GM12874 (cell line): ENCODE measurements at regions not wholly inside any gene's neighbourhood (a gene's known extent, or its start where the extent isn't known, plus 50 kb on each side); places are given as distances from the start of the nearest gene placed in this dataset.

Source experiments
- TF ChIP-seq, protein P1 (sequence below): IDR thresholded peaks from 2 replicates; pipeline ENCODE4 v1.5.1; 2011; ENCODE audit warnings: low read depth, mild to moderate bottlenecking, control low read depth, low read length, moderate library complexity; ENCODE audit not compliant: insufficient read depth

DNA sequence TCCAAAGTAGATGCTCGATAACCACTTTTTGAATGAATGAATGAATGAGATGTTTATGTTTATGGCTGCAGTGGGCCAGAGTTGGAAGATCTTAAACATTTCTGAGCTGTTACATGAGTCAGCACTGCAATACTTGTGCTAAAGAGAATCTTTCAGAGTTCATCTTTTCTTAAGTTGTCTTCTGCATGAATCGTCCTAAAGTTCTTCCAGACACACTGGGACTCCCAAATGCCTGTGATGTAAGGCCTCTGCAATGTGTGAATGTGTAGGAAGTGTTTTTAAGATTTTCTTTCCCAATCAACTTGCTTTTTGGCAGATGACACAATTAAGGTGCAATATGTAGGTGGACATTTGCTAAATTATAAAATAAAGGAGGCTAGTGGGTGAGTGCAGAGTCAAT, 50.3 kb upstream of the TRIM9 start:
- TF ChIP-seq, protein P1, sequence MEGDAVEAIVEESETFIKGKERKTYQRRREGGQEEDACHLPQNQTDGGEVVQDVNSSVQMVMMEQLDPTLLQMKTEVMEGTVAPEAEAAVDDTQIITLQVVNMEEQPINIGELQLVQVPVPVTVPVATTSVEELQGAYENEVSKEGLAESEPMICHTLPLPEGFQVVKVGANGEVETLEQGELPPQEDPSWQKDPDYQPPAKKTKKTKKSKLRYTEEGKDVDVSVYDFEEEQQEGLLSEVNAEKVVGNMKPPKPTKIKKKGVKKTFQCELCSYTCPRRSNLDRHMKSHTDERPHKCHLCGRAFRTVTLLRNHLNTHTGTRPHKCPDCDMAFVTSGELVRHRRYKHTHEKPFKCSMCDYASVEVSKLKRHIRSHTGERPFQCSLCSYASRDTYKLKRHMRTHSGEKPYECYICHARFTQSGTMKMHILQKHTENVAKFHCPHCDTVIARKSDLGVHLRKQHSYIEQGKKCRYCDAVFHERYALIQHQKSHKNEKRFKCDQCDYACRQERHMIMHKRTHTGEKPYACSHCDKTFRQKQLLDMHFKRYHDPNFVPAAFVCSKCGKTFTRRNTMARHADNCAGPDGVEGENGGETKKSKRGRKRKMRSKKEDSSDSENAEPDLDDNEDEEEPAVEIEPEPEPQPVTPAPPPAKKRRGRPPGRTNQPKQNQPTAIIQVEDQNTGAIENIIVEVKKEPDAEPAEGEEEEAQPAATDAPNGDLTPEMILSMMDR = no peak

DNA sequence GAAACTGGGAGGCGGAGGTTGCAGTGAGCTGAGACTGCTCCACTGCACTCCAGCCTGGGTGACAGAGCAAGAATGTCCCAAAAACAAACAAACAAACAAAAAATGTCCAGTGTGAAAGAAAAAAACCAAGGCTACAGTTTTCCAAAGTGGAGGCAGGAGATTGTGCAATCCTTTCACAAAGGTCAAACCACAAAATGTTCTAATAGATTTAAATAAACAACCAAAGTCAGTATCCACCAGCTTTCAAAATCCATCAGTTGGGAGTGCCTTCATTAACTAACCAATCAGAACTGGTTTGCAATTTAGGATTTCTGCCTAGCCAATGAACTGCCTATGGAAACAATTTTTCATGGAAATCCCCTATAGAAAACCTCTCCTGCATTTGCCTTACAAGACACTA, 52.3 kb upstream of the TRIM9 start:
- TF ChIP-seq, protein P1 = no peak

DNA sequence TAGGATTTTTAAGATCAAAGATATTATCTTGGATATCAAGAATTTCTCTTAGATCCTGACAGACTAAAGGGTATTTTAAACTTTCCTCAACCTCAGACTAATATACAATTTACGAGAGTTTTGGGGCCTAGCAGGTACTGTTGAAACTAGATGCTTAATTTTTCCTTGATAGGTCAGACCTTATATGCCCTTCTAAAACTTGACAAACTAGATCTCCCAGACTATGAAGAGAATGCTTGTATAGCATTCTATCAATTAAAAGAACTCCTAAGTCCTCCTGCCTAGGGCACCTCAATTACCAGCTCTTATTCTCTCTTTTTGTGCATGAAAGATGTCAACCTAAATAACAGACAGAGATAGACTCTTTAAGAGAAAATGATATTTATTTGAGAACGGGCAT, 60.4 kb upstream of the TRIM9 start:
- TF ChIP-seq, protein P1 = no peak

DNA sequence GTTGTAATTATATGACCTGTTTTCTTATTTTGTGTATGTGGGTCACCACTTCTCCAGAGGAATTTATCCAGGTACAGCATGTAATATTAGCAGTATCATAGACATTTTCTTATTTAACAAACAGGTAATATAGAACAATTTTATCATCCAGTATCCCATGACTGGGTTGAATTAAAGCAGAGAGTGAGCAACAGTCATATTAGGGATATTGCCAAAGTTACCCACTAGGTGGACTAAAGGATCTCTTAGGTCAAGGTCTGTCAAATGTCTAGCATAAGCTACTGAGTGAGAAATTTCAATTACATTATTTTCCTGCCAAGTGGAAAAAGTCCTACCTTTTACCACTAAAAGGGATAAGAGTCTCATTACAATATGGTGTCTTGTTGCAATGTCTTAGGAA, 62.1 kb upstream of the TRIM9 start:
- TF ChIP-seq, protein P1 = peak; percentile 39; the same call in 1 of the 2 replicates

DNA sequence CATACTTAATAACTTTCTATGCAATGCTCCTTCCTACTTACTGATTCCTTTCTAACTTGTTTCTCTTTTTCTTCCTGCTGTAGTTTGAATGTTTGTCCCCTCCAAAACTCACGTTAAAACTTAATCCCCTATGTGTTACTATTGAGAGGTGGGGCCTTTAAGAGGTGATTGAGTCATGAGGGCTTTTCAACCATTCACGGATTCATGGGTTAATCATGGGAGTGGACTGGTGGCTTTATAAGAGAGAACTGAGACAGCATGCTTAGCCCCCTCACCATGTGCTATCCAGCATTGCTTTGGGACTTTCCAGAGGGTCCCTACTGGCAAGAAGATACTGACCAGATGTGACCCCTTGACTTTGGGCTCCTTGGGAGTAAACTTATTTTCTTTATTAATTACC, 66.0 kb upstream of the TRIM9 start:
- TF ChIP-seq, protein P1 = no peak

DNA sequence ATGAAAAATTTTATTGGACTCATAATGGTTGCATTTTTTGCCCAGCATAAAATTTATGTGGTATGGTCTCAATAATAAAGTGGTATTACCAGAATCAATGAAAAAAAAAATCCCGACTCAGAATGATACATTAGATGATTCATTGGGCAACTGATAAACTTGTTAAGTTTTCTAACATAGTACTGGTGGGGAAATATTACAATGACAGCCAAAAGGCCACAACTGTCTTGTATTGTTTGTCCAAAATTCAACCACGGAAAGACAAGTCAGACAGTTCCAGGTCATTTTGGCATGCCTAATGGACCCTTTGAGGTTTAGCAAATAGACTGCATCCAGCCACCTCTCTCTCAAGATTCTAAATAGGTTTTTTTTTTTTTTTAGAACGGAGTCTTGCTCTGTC, 70.5 kb upstream of the TRIM9 start:
- TF ChIP-seq, protein P1 = no peak

DNA sequence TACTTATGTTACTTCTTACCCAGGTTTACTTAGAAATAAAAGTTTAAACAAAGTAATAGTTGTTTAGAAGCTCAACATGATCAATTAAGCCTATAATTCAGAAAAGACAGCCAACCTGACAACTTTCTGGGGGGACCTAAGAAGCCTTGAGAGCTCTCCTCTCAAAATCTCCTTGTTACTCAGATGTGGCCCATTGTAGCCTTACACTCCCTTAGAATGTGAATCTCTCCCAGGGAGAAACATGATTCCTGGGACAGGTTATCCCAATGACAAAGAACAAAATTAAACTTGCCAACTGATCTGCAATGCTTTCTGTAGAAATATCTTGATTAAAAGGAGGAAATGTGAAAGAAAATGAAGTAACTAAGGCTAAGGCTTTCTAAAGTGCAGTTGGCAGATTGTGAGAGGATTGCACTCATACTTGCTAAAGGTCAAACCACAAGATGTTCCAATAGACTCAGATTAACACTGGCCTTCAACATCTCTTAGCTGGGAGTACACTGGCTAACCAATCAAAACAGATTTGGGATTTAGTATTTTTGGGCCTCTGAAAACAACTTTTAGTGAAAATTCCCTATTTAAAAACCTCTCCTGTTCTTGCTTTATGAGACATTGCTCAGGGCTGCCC, 72.3 kb upstream of the TMX1 start:
- TF ChIP-seq, protein P1 = no peak
